ENCODE measurements at regions not wholly inside any gene's neighbourhood (a gene's known extent, or its start where the extent isn't known, plus 50 kb on each side); places are given as distances from the start of the nearest gene placed in this dataset.
A peak's percentile ranks its signal among the peaks of the same experiment; 100 is the strongest.

DNA sequence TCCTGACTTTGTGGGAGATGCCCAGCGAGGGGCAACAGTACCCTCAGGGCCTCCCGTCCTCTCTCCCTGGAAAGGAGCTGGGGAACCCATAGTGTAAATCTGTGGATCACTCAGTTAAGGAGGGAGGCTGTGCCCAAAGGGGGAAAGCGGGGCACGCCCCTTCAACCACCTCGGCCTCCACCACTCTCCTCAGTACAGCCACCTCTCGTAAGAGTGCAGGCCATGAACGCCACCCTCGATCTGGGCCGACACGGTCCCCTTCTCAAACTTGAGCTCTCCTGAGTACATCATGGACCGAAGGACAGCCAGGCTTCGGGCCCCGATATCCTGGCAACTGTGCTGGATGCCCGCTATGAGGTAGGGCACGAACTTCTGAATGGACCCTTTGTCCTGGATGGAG lies 221.8 kb upstream of the ATP6AP2 start:
- DNase-seq (ENCODE audit: low read depth), result no peak
- in situ Hi-C loops (cut with HindIII; ENCODE audit: low pct_unique_long_range_greater_than_20kb, low sequenced_read_pairs), result no loop called here

GRCh38 chrX:40349251-40349650 lies 231.5 kb upstream of the ATP6AP2 start:
- no peak for DNase-seq (ENCODE audit: low read depth)
- in situ Hi-C loops (cut with HindIII; ENCODE audit: low pct_unique_long_range_greater_than_20kb, low sequenced_read_pairs), result no loop called here

DNA sequence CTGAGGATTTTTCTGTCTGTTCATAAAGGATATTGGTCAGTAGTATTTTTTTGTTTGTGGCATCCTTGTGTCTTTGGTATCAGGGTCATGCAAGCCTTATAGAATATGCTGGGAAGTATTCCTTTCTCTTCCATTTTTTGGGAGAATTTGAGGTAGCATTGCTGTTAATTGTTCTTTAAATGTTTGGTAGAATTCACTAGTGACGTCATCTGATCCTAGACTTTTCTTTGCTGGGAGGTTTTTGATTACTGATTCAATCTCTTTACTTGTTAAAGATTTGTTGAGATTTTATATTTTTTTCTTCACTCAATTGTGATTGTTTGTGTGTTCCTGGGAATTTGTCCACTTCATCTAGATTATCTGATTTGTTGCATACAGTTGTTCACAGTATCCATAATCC lies 234.4 kb upstream of the ATP6AP2 start:
- in situ Hi-C loops (cut with HindIII; ENCODE audit: low pct_unique_long_range_greater_than_20kb, low sequenced_read_pairs), result no loop called here
- DNase-seq (ENCODE audit: low read depth), result no peak

DNA sequence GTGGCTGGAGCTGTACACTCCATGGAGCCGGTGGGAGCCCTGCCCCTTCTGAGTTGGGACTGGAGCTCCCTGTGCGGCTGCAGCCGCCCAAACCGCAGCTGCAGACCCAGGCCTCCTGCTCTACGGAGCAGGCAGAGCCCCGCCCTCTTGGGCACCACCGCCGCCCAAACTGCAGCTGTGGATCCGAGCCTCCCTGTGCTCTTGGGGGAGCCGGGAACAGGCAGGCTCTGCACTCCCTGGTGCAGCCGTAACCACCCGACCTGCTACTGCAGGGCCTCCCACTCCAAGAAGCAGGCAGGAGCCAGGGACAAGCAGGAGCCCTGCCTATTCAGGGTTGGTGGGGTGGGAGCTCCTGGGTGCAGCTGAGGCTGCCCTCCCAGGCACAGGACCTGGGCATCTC lies 237.5 kb upstream of the ATP6AP2 start:
- in situ Hi-C loops (cut with HindIII; ENCODE audit: low pct_unique_long_range_greater_than_20kb, low sequenced_read_pairs), result no loop called here
- DNase-seq (ENCODE audit: low read depth), result no peak

DNA sequence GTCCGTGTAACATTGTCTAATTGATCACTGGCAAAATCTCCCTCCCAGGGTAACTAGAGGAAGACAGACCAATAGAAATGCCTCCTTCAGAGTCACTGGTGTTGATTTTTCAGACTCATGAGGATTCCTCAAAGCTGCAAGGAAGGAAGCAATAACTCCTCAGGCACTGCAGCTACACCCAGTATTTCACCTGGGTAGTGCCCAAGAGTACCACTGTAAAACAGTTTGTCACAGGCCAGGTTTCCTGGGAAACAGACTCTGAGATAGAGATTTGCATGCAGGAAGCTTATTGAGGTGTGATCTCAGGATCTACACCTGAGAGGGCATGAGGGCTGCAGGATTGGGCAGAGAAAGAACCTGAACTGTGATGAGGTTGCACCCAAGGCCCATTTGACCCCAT lies 240.7 kb upstream of the ATP6AP2 start:
- DNase-seq (ENCODE audit: low read depth), result no peak
- in situ Hi-C loops (cut with HindIII; ENCODE audit: low pct_unique_long_range_greater_than_20kb, low sequenced_read_pairs), result no loop called here

GRCh38 chrX:40333344-40333743 lies 235.6 kb upstream of the BCOR start:
- DNase-seq (ENCODE audit: low read depth), result no peak
- in situ Hi-C loops (cut with HindIII; ENCODE audit: low pct_unique_long_range_greater_than_20kb, low sequenced_read_pairs), result no loop called here

DNA sequence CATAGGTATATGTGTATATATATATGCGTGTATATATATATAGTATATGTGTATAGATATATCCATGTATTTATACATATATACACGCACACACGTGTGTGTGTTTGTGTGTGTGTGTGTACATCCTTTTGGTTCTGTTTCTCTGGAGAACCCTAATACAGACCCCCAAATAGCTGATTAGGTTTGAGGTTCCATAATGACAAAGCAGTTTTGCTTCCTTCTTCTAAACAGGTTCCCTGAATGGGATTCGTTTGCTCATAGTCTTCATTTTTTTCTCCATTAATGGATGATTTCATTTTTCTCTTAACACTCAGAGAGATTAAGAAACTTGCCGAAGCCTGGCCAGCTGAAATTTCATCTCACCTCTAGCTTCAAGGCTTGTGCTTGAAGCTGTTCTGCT lies 234.0 kb upstream of the BCOR start:
- DNase-seq (ENCODE audit: low read depth), result no peak
- in situ Hi-C loops (cut with HindIII; ENCODE audit: low pct_unique_long_range_greater_than_20kb, low sequenced_read_pairs), result no loop called here

GRCh38 chrX:40331353-40331752 lies 233.6 kb upstream of the BCOR start:
- no peak for DNase-seq (ENCODE audit: low read depth)
- in situ Hi-C loops (cut with HindIII; ENCODE audit: low pct_unique_long_range_greater_than_20kb, low sequenced_read_pairs), result no loop called here

- no peak for DNase-seq (ENCODE audit: low read depth)
- in situ Hi-C loops (cut with HindIII; ENCODE audit: low pct_unique_long_range_greater_than_20kb, low sequenced_read_pairs), result no loop called here
Measured at GRCh38 chrX:40329616-40330015, 231.9 kb upstream of the BCOR start.

DNA sequence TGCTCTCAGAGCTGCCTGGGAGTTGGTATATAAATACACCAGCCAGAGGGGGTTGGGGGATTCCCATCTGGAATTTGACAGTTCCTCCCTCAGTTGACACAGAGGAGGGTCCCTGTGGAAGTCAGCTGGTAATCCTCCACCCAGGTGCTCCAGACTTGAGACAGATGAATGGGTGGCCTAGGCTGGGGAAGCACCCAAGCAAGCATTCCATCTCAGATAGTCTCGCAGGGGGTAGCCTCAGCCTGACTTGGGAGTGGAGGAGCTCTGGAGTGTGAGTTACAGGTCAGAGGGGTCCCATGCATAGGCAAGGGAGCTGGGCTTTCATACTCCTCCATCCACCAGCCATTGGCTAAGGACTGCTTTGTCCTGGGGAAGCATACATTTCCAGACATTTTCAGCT lies 229.3 kb upstream of the BCOR start:
- no peak for DNase-seq (ENCODE audit: low read depth)
- in situ Hi-C loops (cut with HindIII; ENCODE audit: low pct_unique_long_range_greater_than_20kb, low sequenced_read_pairs), result no loop called here

GRCh38 chrX:40326186-40326965 lies 228.6 kb upstream of the BCOR start:
- peak; percentile 33 for DNase-seq (ENCODE audit: low read depth)
- in situ Hi-C loops (cut with HindIII; ENCODE audit: low pct_unique_long_range_greater_than_20kb, low sequenced_read_pairs), result no loop called here

- no peak for DNase-seq (ENCODE audit: low read depth)
- in situ Hi-C loops (cut with HindIII; ENCODE audit: low pct_unique_long_range_greater_than_20kb, low sequenced_read_pairs), result no loop called here
Measured at GRCh38 chrX:40325161-40325560, 227.4 kb upstream of the BCOR start.

DNA sequence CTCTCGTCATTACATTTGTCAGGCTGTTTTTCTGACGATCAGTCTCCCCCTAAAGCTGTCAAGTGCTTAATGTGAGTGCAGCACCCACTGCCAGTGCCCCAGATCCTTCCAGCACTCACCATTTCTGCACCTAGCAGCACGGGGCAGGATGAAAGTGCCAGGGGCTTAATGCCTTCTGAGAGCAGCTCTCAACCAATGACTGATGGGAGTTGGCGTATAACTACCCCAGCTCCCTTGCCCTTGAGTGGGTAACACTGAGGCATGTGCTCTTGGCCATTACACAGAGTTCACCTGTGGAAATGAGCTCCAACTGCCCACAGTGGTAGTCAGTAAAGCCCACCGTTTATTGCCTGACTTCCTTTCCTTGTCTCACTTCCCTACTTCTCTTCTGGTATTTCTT lies 226.2 kb upstream of the BCOR start:
- in situ Hi-C loops (cut with HindIII; ENCODE audit: low pct_unique_long_range_greater_than_20kb, low sequenced_read_pairs), result no loop called here
- DNase-seq (ENCODE audit: low read depth), result no peak

DNA sequence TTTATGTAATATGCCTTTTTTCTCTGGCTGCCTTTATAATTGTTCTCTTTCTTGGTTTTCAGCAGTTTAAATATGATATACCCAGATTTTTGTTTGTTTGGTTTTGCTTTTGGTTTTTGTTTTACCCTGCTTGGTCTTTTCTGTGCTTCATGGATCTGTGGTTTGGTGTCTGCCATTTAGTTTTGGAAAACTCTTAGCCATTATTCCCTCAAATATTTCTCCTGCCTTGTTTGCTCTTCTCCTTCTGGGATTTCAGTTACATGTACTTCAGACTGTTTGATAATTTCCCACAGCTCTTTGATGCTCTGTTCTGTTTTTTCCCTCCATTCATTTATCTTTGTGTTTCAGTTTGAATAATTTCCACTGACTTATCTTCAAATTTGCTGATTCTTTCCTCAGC lies 223.1 kb upstream of the BCOR start:
- no peak for DNase-seq (ENCODE audit: low read depth)
- in situ Hi-C loops (cut with HindIII; ENCODE audit: low pct_unique_long_range_greater_than_20kb, low sequenced_read_pairs), result no loop called here

GRCh38 chrX:40318801-40319200 lies 221.0 kb upstream of the BCOR start:
- in situ Hi-C loops (cut with HindIII; ENCODE audit: low pct_unique_long_range_greater_than_20kb, low sequenced_read_pairs), result no loop called here
- DNase-seq (ENCODE audit: low read depth), result no peak

DNA sequence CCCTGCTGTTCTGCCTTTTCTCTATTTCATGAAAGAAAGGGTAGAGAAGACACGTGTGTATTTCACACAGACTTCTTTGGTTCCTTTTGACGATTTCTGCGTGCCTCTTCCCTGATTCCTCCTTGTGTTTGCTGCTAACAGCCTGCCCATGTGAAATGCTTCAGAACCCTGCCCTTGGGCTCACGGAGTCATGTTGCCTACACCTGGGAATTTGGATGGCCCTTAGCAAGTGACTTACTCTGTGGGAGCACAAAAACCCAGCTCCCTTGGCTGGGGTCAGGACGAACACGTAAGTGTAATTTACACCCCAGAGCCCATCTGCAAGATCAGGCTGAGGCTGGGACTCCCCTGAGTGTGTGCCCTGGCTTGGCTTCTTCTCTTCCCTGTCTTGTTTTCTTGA lies 220.3 kb upstream of the BCOR start:
- no peak for DNase-seq (ENCODE audit: low read depth)
- in situ Hi-C loops (cut with HindIII; ENCODE audit: low pct_unique_long_range_greater_than_20kb, low sequenced_read_pairs), result no loop called here

- DNase-seq (ENCODE audit: low read depth), result no peak
- in situ Hi-C loops (cut with HindIII; ENCODE audit: low pct_unique_long_range_greater_than_20kb, low sequenced_read_pairs), result no loop called here
Measured at GRCh38 chrX:40316502-40316901, 218.7 kb upstream of the BCOR start.

DNA sequence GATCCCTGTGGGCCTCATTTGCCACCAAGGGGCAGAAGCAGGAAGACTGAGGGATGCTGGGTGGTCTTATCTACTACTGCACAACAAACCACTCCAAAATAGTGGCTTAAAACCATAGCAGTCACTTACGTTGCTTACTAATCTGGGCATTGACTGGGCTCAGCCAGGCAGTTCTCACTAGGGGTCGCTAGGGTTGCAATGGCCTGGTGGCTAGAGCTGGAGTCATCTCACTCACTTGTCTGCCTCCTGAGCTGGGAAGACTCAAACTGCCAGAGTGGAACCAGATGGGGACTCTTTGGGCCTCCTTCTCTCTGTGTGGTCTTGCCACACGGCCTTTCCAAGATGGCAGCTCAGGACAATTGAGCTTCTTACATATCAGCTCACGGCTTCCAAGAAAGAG lies 216.3 kb upstream of the BCOR start:
- DNase-seq (ENCODE audit: low read depth), result no peak
- in situ Hi-C loops (cut with HindIII; ENCODE audit: low pct_unique_long_range_greater_than_20kb, low sequenced_read_pairs), result no loop called here

DNA sequence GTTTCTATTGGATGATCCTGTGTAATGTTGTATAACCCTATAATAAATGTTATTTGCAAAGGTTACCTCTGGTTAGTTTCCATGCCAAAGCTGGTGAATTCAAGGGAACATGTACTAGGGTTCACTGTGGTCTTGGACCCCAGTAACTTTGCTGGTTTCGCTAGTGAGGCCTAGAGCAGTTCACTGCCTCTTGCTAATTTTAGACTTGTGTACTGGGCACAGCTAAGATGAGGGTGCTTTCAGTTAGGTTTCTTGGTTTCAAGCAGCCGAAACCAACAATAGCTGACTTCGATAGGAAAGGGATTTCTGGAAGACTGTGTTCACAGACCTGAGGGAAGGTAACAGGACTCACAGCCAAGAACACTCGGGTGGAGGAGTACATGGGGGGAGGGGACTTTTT lies 215.5 kb upstream of the BCOR start:
- in situ Hi-C loops (cut with HindIII; ENCODE audit: low pct_unique_long_range_greater_than_20kb, low sequenced_read_pairs), result no loop called here
- DNase-seq (ENCODE audit: low read depth), result no peak

DNA sequence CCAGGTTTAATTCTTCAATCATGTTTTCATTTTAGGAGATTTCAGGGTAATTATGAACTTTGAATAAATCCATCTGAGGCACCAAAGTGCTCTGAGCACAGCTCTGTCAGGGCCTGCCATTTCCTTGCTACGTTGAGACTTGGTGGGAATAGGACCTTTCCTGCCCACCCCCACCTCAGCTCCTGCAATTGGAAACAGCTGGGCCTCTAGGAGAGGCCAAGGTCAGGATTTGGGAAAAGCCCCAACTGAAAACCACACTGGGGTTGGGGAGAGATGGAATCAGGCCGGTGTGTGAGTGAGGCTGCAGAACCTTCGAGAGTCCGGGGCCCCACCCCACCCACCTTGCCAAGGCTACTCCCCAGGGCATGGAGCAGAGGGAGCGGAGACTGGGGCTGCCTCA lies 212.7 kb upstream of the BCOR start:
- no peak for DNase-seq (ENCODE audit: low read depth)
- in situ Hi-C loops (cut with HindIII; ENCODE audit: low pct_unique_long_range_greater_than_20kb, low sequenced_read_pairs), result no loop called here

DNA sequence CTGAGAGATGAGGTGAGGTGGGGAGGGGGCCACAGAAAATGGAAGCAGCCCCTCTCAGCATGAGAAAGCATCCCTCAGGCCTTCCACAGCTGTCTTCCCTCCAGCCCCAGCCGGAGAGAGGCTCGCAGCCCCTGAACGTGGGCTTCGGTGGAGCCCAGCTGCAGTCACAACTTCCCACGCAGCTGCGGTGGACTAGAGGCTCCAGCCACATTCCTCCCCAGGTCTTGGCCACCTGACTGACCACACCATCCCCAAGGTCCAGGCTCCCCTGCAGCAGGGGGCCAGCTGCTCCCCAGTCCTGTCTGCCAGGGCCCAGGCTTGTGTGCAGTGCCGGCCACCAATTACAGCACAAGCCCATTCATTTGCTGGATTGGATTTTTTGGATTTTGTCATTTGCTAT lies 212.3 kb upstream of the BCOR start:
- in situ Hi-C loops (cut with HindIII; ENCODE audit: low pct_unique_long_range_greater_than_20kb, low sequenced_read_pairs), result no loop called here

More for the DNA sequence above, 212.3 kb upstream of the BCOR start:
- no peak for DNase-seq (ENCODE audit: low read depth)
